OCI-LY1 (cell line): ENCODE measurements at regions not wholly inside any gene's neighbourhood (a gene's known extent, or its start where the extent isn't known, plus 50 kb on each side); places are given as distances from the start of the nearest gene placed in this dataset.

Experiments
- H2AFZ ChIP-seq: fragments of 200-600 bp; sonication (generic), shearing (Covaris generic); 2 replicates; pipeline ENCODE4 v1.6.0; 2014; ENCODE audit warnings: antibody characterized with exemption, mild to moderate bottlenecking, low read length
- H3F3A ChIP-seq: fragments of 200-600 bp; sonication (generic), shearing (Covaris generic); 2 replicates; pipeline ENCODE4 v1.6.0; 2014; ENCODE audit warnings: mild to moderate bottlenecking, antibody characterized with exemption, low read length, moderate library complexity; ENCODE audit not compliant: insufficient read depth
- H3K27ac ChIP-seq: fragments of 200-600 bp; sonication (generic); 2 replicates; pipeline ENCODE4 v1.5.1; 2014; ENCODE audit warnings: low read length, mixed run types, mild to moderate bottlenecking, low read depth; ENCODE audit not compliant: poor library complexity, severe bottlenecking
- H3K27me3 ChIP-seq: fragments of 200-600 bp; sonication (generic); 2 replicates; pipeline ENCODE4 v1.6.0; 2014; ENCODE audit warnings: antibody characterized with exemption, mild to moderate bottlenecking, low read length, moderate library complexity; ENCODE audit not compliant: insufficient read depth
- H3K36me3 ChIP-seq: fragments of 200-600 bp; sonication (generic); 2 replicates; pipeline ENCODE4 v1.6.1; 2014; ENCODE audit warnings: mild to moderate bottlenecking, antibody characterized with exemption, low read length, moderate library complexity, mixed read lengths; ENCODE audit not compliant: insufficient read depth
- H3K4me1 ChIP-seq: fragments of 200-600 bp; sonication (generic); 2 replicates; pipeline ENCODE4 v1.5.1; 2014; ENCODE audit warnings: mild to moderate bottlenecking, low read length, moderate library complexity; ENCODE audit not compliant: insufficient read depth, severe bottlenecking
- H3K4me2 ChIP-seq: fragments of 200-600 bp; sonication (generic), shearing (Covaris generic); 2 replicates; pipeline ENCODE4 v1.6.1; 2014; ENCODE audit warnings: low read length
- H3K4me3 ChIP-seq: fragments of 200-600 bp; sonication (generic); 2 replicates; pipeline ENCODE4 v1.5.1; 2014; ENCODE audit warnings: low read length, low read depth, mild to moderate bottlenecking, mixed read lengths; ENCODE audit not compliant: poor library complexity, severe bottlenecking
- H3K79me2 ChIP-seq: fragments of 200-600 bp; shearing (Covaris generic); 2 replicates; pipeline ENCODE4 v1.6.1; 2016; ENCODE audit warnings: mixed run types, low read length, mixed read lengths; ENCODE audit not compliant: insufficient read depth
- H3K9ac ChIP-seq: fragments of 200-600 bp; sonication (generic), shearing (Covaris generic); 2 replicates; pipeline ENCODE4 v1.6.1; 2014; ENCODE audit warnings: mild to moderate bottlenecking, low read length, mixed read lengths
- H3K9me2 ChIP-seq: fragments of 200-600 bp; sonication (generic), shearing (Covaris generic); 2 replicates; pipeline ENCODE4 v1.6.1; 2014; ENCODE audit warnings: low read depth, mild to moderate bottlenecking, low read length, mixed read lengths
- H3K9me3 ChIP-seq: fragments of 200-600 bp; shearing (Covaris generic); 2 replicates; pipeline ENCODE4 v1.6.1; 2014; ENCODE audit warnings: low read length, mixed read lengths
- H4K20me1 ChIP-seq: fragments of 200-600 bp; sonication (generic), shearing (Covaris generic); 2 replicates; pipeline ENCODE4 v1.6.0; 2016; ENCODE audit warnings: mild to moderate bottlenecking, low read length; ENCODE audit not compliant: insufficient read depth
- CTCF ChIP-seq: fragments of 200-600 bp; sonication (generic), shearing (Covaris generic); IDR thresholded peaks from 2 replicates; pipeline ENCODE4 v1.5.1; 2017; ENCODE audit warnings: mild to moderate bottlenecking, antibody characterized with exemption, low read length, moderate library complexity, mixed read lengths
- EZH2 ChIP-seq: fragments of 200-600 bp; sonication (generic), shearing (Covaris generic); IDR thresholded peaks from 2 replicates; pipeline ENCODE4 v1.8.0; 2017; ENCODE audit warnings: borderline replicate concordance, mixed run types, mild to moderate bottlenecking, antibody characterized with exemption, low read length, moderate library complexity, mixed read lengths

- TF ChIP-seq EZH2: no peak
- TF ChIP-seq CTCF: no peak
- Histone ChIP-seq H2AFZ (no peak overlapping the region), H3K4me3 (no peak overlapping the region), H3K9ac (no peak overlapping the region), H3K79me2 (no peaks in the 10 kb centered on the region), H3K4me1 (no peaks in the 10 kb centered on the region), H3F3A (no peaks in the 10 kb centered on the region), H3K36me3 (no peaks in the 10 kb centered on the region), H3K27ac (no peak overlapping the region), H4K20me1 (no peaks in the 10 kb centered on the region), H3K9me3 (no peaks in the 10 kb centered on the region), H3K9me2 (no peaks in the 10 kb centered on the region), H3K4me2 (no peak overlapping the region), H3K27me3 (no peaks in the 10 kb centered on the region)
These were observed 622.0 kb upstream of the TSPY4 start for GRCh38 chrY:8715226-8715625.

GRCh38 chrY:8726616-8727015 lies 610.6 kb upstream of the TSPY4 start:
- Histone ChIP-seq H3K4me3 (no peak overlapping the region), H3K79me2 (no peaks in the 10 kb centered on the region), H3K36me3 (no peaks in the 10 kb centered on the region), H2AFZ (no peak overlapping the region), H3K27ac (no peak overlapping the region), H3K27me3 (no peaks in the 10 kb centered on the region), H3K9me2 (no peaks in the 10 kb centered on the region), H3K4me2 (no peak overlapping the region), H3K4me1 (no peaks in the 10 kb centered on the region), H4K20me1 (no peaks in the 10 kb centered on the region), H3K9ac (no peak overlapping the region), H3K9me3 (no peaks in the 10 kb centered on the region), H3F3A (no peaks in the 10 kb centered on the region)
- TF ChIP-seq EZH2 (no peak), CTCF (no peak)

- H3K4me2 ChIP-seq: no peak overlapping the region
- H3K27me3 ChIP-seq: no peaks in the 10 kb centered on the region
- H3K4me3 ChIP-seq: no peak overlapping the region
- no peaks in the 10 kb centered on the region for H4K20me1 ChIP-seq
- no peaks in the 10 kb centered on the region for H3K36me3 ChIP-seq
- H3K9me3 ChIP-seq: no peaks in the 10 kb centered on the region
- H3K27ac ChIP-seq: no peak overlapping the region
- no peak overlapping the region for H3K9ac ChIP-seq
- H3K4me1 ChIP-seq: no peaks in the 10 kb centered on the region
- TF ChIP-seq CTCF: no peak
- H3K9me2 ChIP-seq: no peaks in the 10 kb centered on the region
- H3F3A ChIP-seq: no peaks in the 10 kb centered on the region
- no peak overlapping the region for H2AFZ ChIP-seq
- no peaks in the 10 kb centered on the region for H3K79me2 ChIP-seq
These were observed 607.3 kb upstream of the TSPY4 start for GRCh38 chrY:8729971-8730370.
